Umbilical cord (tissue), 1 donor: ENCODE measurements at regions not wholly inside any gene's neighbourhood (a gene's known extent, or its start where the extent isn't known, plus 50 kb on each side); places are given as distances from the start of the nearest gene placed in this dataset.
"Not testable (repeated sequence)": the region's sequence is repeated elsewhere in the genome, so short reads cannot be mapped to it uniquely, and the experiment has no call there.

Source experiments
- DNase-seq: peaks from one replicate; pipeline ENCODE4 v3.0.0-alpha.2; 2015; ENCODE audit warnings: low spot score

DNA sequence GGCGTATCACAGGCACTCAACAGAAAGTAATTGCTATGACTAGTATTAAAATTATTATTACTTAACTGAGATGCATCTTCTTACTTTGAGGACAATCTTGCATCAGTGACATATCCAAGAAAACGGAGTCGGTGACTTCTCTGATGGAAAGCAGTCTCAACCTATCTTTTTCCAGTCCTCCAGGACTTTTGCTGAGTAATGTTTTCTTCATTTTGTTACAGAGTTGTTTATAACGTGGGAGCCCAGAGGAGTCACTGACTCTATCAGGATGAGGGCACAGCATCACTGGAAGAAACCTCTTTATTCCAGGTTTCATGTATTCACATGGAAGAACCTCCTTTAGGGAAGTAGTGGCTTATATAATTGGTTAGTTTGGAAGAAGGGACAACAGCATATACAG is 51.5 kb upstream of the MELK start:
- no peak for DNase-seq

DNA sequence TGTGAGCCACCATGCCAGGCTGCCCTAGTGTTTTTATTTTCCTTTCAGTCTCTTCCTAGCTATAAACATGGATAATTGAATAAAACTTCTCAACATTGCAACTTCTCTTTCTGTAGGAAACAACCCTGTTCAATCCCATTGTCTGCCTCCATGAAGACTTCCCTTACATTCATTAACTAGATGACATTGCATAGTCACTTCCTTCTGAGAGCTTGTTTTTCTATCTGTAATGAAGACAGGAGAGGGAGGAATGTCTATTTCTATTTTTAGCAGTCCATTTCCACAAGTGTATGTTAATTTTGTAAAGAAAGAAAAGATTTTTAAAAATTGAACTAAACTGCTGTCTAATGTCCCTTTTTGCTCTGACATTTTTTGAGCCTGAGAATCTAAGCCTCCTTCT is 55.6 kb upstream of the MELK start:
- DNase-seq, result no peak

DNA sequence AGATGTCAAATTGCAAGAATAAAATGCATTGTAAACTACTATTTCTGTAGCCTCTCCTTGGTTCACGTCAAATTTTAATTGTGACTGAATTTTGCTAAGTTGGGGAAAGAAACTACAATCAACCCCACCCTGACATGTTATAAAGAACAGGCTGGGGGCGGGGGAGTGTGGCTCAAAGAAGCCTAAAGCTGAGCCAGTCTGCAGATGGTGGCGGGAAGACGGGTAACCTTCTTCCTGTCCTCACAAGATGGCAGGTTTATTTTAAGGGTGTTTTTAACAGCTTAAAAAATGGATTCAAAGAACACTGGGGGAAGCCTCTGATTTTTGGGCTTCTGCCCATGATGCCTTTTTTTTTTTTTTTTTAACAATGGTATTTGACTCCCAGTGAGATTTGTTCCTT is 68.5 kb upstream of the MELK start:
- no peak for DNase-seq

DNA sequence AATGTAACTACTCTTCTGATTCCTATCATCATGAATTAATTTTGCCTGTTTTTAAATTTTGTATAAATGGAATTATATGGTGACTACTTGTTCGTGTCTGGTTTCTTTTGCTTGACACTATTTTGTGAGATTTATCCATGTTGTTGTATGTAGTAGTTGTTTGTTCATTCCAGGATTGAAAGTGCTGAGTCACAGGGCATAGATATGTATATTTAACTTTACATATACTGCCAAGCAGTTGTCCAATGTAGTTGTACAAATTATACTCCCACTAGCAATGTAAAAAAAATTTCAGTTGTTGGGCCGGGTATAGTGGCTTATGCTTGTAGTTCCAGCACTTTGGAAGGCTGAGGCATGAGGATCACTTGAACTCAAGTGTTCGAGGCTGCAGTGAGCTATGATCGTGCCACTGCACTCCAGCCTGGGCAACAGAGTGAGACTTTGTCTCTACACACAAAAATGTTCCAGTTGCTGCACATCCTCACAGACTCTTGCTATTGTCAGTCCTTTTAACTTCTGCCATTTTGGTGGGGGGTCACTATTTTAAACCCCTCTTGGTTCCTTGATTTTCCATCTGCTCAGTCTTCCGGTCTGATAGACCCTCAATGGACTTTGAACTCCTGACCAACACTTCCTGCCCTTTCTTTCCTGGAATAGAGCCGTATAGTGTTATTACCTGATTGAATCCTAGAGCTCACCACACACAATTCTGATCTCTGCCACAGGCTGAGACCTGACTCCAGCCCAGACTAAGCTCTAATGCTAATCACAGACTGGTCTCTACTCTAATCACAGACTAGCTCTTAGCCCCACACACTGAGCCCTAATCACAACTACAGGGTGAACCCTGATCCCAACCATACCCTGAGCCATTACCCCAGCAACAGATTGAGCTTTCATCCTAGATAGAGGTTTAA is 69.3 kb upstream of the MELK start:
- no peak for DNase-seq

DNA sequence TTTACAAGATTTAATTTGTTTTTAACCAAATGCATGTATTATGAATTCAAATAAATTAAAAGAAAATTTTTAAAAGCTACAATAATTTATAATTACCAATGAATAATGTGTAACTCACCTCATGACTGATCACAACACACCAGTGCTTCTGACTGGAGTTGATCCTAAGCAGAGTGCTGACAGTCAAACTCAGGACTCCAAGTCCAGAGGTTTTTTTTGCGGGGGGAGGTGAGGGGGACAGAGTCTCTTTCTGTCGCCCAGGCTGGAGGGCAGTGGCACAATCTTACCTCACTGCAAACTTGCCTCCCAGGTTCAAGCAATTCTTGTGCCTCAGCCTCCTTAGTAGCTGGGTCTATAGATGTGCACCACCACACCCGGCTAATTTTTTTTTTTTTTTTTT is 71.0 kb upstream of the MELK start:
- no peak for DNase-seq

DNA sequence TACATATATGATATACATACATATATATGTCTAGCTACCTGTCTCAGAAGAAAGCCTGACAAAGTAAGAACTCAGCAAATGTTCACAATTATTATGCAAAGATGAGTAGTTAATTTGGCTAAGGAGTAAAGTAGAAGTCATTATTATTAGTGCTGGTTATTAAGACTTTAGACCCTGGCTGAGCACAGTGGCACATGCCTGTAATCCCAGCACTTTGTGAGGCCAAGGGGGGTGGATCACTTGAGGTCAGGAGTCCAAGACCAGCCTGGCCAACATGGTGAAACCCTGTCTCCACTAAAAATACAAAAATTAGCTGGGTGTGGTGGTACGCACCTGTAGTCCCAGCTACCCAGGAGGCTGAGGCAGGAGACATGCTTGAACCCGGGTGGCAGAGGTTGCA is 71.8 kb upstream of the MELK start:
- DNase-seq, result not testable (repeated sequence)

DNA sequence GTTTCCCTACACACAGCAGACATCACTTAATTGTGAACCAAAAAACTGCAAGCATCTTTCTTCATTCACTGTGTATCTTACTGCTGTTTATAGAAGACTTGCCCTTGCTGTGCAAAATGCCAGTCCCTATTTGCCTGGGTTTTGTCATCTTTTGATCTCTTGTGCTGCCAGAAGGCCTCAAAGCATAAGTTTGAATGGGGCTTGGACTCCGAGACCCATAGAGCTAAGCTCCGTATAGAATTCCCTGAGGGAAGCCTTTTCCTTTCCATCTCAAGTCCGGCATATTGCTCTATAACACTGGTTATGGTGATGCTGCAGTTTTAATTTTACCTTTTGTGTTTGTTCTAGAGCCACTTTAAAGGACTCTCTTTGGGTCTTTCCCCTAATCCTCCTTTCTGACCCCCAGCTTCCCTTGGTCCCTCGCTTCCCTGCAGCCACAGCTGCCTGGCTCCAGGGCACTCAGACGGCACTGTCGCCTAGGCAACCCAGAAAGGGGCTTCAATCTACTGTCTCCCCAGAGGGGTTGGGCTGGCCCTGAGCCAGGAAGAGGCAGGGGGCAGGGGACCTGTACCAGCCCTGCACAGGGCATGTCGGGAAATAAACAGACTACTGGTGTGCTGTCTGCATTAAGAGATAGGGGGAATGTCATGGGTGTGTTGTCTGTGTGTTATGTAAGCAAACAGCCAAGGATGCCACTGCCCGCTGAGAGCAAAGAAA is 73.4 kb upstream of the MELK start:
- no peak for DNase-seq

DNA sequence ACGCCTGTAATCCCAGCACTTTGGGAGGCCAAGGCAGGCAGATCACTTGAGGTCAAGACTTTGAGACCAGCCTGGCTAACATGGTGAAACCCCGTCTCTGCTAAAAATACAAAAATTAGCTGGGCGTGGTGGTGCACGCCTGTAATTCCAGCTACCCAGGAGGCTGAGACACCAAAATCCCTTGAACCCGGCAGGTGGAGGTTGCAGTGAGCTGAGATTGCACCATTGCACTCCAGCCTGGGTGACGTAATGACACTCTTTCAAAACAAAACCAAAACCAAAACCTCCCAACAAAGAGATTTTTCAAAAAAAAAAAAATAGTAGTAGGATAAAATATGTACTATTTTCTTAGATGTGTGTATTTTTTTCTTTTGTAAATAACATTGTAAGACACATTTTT is 79.1 kb upstream of the MELK start:
- DNase-seq, result not testable (repeated sequence)

DNA sequence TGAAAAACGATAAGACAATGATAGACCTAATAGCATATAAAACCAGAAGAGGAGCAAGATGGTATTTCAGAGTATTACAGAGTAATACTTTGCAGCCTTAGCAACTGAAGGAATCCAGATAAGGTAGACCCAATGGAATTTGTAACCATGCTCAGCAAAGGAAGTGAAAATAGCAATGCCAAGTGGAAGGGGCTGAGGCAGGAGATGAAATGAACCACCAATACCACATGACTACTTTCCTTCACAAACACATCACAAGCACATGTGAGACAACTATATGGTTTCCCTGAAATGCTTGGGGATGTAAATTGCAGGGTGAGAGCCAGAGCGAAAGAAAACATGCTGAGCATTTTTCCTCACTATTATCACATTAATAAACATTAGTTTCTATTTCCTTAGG is 79.8 kb upstream of the MELK start:
- DNase-seq, result peak; percentile 63

DNA sequence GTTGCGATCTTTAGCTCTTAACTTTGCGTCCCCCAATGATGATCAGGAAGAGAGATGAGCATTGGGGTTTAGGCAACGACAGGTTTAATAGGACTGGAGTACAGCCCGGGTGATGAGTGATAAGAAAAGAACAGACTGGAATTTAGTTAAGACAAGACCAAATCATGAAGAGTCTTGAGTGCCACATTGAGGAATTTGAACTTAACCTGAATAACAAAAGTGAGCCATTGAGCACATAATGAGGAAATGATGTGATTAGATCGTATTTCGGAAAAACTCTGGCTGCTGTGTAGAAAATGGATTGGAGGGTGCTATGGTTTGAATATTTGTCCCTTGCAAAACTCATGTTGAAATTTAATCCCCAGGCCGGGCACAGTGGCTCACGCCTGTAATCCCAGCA is 83.2 kb upstream of the MELK start:
- DNase-seq, result no peak

DNA sequence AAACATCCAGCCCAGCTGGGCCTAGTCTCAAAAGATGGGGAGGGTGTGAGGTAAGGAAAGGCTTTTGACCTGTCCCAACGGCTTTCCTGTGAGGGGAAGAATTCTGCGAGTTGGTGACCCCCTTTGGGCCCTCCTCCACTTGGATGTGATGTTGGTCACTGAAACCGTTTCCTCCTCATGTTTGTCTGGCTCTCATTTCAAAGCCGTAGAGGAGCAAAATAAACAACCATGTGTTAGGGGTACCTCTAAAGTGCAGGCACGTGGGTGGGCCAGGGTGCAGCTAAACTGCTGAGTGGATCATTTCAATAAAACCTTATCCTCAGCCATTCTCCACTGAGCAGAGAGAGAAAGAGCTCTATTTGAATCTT is 84.3 kb upstream of the MELK start:
- no peak for DNase-seq

DNA sequence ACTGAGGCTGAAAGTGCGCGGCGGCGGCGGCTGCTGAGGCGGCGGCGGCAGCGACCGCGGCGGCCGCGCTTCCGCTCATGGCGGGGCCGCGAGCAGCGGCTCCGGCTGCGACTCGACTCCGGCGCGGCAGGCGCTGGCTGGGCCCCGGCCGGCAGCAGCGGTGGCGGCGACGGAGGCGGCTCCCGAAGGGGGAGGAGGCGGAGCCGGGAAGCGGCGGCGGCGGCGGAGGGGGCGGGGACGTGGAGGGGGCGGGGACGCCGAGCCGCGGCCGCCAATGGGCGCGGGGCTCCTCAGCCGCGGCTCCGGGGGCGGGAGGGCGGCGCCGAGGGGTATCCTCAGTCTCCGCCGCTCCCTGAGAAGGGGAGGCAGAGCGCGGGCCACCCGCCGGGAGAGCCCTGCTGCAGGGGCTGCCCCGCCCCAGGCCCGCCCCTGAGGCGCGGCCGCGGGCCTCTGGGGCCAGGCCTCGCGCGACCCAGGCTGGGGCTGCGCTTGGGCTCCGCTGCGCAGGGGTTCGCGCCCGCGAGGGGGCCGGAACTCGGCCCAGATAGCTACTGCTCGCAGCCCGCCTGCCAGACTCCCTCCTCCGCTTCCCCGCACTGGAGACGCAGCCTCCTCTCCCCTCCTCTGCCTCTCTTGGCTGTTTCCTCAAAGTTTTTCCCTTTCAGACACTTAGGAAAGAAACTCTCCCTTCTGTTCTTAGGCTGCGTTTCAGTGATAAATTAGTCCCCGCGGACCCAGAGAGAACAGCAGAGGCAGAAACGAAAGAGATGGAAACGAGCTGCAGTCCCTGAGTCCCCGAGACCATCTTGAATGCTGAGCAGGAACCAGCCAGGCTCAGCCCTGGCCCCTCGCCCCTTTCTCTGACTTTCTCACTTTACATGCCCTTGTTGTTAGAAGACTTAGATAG is 85.0 kb upstream of the MELK start:
- peak; percentile 96 for DNase-seq

DNA sequence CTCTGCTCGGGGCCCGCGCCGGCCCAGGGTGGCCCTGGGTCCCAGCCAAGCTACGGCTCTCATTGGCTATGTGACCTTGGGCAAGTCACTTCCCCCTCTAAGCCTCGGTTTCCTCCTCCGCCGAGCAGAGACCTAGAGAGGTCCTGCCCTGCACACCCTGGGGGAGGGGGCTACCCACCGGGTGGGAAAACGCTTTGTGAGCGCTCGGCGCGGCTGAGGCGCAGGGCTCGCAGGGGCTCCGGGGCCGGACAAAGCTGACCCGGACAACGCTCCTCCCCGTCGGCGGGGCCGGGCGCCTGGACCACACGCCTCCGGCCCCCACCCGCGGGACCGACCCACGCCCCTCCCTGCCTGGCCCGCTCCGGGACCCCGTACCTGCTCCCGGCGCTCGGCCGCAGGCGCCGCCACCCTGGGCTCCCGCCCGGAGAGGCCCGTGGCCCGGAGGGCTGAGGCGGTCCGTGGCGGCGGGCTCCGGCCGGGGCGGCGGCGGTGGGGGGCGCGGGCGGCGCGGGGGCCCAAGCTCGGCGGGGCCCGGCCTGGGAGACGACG is 85.7 kb upstream of the MELK start:
- peak; percentile 44 for DNase-seq

DNA sequence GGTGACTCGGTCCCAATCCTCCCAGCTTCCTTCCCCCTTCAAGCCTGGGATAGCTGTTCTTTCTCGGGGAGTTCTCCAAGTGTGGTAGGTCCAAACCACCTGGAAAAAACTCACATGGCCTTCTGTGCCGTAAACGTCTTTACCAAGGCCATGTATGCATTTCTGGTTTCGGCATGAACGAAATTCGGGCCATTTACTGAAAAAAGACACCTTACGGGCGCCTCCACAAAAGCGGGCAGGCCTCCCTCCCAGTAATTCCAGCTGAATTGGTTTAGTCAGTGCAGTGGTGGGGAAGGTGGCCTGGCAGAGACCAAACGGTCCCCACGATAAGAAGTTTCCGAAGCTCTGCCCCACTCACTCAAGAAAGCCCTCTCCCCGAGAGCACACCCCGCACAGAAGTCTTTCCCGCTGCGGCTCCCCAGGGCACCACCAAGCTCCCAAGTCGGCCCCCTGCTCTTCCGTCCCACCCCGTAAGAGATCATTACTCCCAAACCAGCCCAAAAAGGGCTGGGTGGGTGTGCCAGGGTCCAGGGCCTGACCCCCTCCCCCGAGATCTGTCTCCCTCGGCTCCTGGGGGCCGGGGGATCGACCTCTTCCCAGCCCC is 86.3 kb upstream of the MELK start:
- DNase-seq, result peak; percentile 25

DNA sequence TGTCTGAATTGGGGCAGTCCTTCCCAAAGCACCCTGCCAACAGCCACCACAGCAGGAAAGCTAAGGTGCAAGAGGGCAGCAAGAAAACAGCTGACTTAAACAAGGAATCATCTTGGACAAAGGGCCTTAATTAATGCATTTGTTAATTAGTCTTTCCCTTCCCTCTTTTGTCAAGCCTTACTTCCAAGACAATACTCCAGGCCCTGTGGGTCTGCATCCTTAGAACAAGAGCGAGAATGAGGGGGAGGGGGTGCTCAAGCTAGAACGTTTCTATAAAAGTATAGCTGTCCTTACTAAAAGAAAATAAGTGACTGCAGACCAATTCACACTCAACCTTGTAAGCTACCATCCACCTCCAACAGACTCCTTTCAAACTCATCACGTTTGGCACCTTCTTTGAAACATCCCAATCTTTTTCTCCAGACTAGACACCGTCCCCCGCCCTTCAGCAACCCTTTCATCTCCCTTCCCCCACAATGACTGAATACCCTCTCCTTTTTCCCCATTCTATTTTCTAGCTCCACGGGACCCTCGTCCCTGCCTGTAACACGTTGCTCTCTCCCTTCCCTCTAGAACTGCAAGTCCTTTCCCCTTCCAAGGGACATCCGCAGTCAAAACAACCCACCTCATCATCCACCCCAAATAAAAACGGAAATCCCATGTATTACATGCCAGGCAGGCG is 85.7 kb upstream of the RNF38 start:
- DNase-seq, result no peak

DNA sequence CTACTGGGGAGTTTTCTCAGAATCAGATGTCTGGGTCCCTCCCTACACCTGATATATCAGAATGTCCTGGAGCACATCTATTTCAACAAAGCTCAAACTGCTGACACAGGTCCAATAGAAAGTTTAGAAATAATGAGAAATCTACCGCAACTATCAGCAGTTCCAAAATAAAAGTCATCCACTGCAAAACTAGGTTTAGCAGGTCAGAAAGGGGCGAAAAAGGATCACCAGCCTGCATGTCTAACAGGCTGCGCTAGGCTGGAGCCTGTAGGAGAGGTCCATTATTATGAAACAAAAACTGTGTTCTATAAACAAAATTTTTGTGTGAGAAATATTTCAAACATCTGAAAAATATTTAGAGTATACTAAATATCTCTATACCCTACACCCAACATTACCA is 84.1 kb upstream of the RNF38 start:
- no peak for DNase-seq

DNA sequence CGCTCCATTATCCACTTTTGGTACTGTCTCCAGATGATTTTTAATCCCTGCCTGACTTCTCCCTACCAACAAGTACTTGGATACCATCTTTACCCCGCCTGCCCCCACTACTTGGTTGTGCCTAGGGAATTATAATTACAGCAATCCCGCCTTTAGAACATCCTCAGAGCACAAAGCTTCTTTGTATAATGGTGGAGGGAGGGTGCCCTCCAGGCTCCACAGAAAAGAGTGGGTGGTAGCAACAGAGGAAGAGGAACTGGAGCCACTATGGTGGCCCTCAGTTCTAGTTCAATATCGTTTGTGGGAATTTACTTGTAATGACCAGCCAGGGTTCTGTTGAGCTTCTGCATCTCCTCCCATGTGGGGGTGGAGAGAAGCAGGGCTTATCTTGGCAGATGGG is 79.0 kb upstream of the RNF38 start:
- DNase-seq, result no peak

DNA sequence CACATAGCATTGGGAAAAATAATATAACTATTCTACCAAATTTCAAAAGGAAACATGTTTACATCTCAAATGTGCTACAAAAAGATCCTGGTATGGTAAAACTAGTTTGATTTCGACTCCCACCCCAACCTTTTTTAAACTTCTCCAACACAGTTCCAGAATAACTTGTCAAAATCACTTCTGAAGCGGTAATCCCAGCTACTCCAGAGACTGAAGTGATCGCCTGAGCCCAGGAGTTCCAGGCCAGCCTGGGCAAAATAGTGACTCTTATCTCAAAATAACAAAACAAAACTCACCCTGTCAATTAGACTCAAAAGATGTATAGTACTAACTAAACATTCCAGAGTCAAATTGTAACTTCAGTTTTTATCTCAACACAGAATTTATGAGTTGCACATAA is 71.3 kb upstream of the RNF38 start:
- DNase-seq, result no peak

DNA sequence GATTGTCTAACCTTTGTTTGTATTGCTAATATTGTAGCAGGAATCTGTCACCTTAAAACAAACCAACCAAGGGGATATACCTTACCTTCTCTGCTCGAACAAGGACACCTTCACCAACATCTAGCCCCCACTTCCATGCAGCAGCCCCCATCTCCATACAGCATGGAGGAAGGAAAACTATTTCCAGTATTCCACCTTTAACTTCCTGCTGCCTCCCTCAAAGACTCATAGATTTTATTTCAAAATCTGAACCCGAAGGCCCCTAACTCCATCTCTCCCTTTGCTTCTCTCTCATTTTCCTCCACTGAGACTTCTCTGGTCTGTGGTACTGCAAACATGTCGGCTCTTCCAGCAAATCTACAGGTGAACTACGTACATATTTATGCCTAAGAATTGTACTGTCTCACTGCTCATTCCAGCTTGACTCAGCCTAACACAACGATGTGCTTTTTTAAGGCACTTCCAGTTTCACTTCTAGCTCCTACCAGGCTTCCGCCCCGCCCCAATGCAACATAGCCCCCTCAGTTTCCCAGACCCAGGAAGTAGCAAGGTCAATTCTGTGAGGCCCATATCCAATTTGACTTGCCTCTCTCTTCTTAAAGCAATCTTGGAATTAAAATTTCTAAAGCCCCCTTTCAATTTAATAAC is 70.7 kb upstream of the RNF38 start:
- peak; percentile 58 for DNase-seq

DNA sequence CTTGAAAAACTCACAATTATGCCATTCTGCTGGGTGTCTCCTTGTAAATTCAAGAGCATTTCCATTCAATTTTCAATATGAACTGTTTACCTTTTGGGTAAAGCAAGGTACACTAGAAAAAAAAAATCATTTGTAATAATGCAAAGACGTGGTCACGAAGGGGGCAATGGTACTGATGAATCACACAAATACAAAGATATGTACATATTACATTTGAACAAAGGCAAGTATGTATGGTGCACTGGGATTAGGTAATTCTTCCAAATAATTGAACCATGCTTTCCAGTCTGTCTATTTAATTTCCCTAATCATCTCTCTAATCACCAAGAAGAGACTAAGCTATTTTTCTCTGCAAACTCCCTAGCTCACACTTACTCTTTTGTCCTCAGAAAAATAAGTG is 63.4 kb upstream of the RNF38 start:
- no peak for DNase-seq
